Effector memory CD8-positive, alpha-beta T cell (primary cell): ENCODE measurements at regions not wholly inside any gene's neighbourhood (a gene's known extent, or its start where the extent isn't known, plus 50 kb on each side); places are given as distances from the start of the nearest gene placed in this dataset.

Experiments
- ATAC-seq: fragments of 150-1000 bp; cut with Tn5 transposase; replicated peaks from 2 replicates; pipeline ENCODE4 v1.10.0; 2021; ENCODE audit warnings: mild to moderate bottlenecking, moderate library complexity
- DNase-seq, 3 experiments: peaks; one replicate each; pipeline ENCODE4 v3.0.0; 2021
- H3K27ac Mint-ChIP-seq, 2 donors: one replicate each; pipeline ENCODE4 v1.8.0; 2022; ENCODE audit warnings: mild to moderate bottlenecking in 2 of 2, mixed read lengths in 2 of 2, moderate library complexity in 2 of 2
- H3K27me3 Mint-ChIP-seq, 2 donors: one replicate each; pipeline ENCODE4 v1.8.0; 2022; ENCODE audit warnings: mixed read lengths in 2 of 2
- H3K36me3 Mint-ChIP-seq: one replicate; pipeline ENCODE4 v1.8.0; 2022; ENCODE audit warnings: mild to moderate bottlenecking, moderate library complexity, mixed read lengths; ENCODE audit not compliant: insufficient read depth
- H3K4me1 Mint-ChIP-seq, 2 donors: one replicate each; pipeline ENCODE4 v1.8.0; 2022; ENCODE audit warnings: low read depth in 2 of 2, mixed read lengths in 2 of 2
- H3K4me3 Mint-ChIP-seq, 2 donors: one replicate each; pipeline ENCODE4 v1.8.0; 2022; ENCODE audit warnings: mild to moderate bottlenecking in 2 of 2, mixed read lengths in 2 of 2, moderate library complexity in 2 of 2
- H3K9me3 Mint-ChIP-seq, 2 donors: one replicate each; pipeline ENCODE4 v1.8.0; 2022; ENCODE audit warnings: mixed read lengths in 2 of 2

GRCh38 chr13:68696907-68697306, 1410.7 kb upstream of the ATXN8OS start:
- no peaks in the 10 kb centered on the region for H3K36me3 Mint-ChIP-seq
- H3K4me1 Mint-ChIP-seq: no peaks in the 10 kb centered on the region
- ATAC-seq: no peak
- H3K4me3 Mint-ChIP-seq: no peak overlapping the region
- H3K9me3 Mint-ChIP-seq: peaks cover 0 to 2% of the 10 kb centered on the region in 2 donors
- H3K27me3 Mint-ChIP-seq: no peaks in the 10 kb centered on the region
- DNase-seq: no peak
- no peak overlapping the region for H3K27ac Mint-ChIP-seq

GRCh38 chr13:68692049-68692448, 1415.6 kb upstream of the ATXN8OS start:
- no peak for ATAC-seq
- H3K36me3 Mint-ChIP-seq: no peaks in the 10 kb centered on the region
- no peaks in the 10 kb centered on the region for H3K27me3 Mint-ChIP-seq

GRCh38 chr13:68690567-68690966, 1417.1 kb upstream of the ATXN8OS start:
- H3K27me3 Mint-ChIP-seq: no peaks in the 10 kb centered on the region
- H3K4me3 Mint-ChIP-seq: no peak overlapping the region
- no peak overlapping the region for H3K27ac Mint-ChIP-seq
- ATAC-seq (no peak), DNase-seq (no peak)
- H3K36me3 Mint-ChIP-seq: no peaks in the 10 kb centered on the region
- peaks cover 0 to 2% of the 10 kb centered on the region in 2 donors for H3K9me3 Mint-ChIP-seq
- H3K4me1 Mint-ChIP-seq: no peaks in the 10 kb centered on the region

More at GRCh38 chr13:68692049-68692448, 1415.6 kb upstream of the ATXN8OS start:
- H3K4me1 Mint-ChIP-seq: no peaks in the 10 kb centered on the region
- peaks cover 0 to 2% of the 10 kb centered on the region in 2 donors for H3K9me3 Mint-ChIP-seq
- no peak overlapping the region for H3K27ac Mint-ChIP-seq
- DNase-seq: no peak
- no peak overlapping the region for H3K4me3 Mint-ChIP-seq

- peaks cover 5 to 16% of the 10 kb centered on the region in 2 donors for H3K9me3 Mint-ChIP-seq
- no peak overlapping the region for H3K4me3 Mint-ChIP-seq
- H3K36me3 Mint-ChIP-seq: no peaks in the 10 kb centered on the region
- H3K27me3 Mint-ChIP-seq: no peaks in the 10 kb centered on the region
- H3K27ac Mint-ChIP-seq: no peak overlapping the region
- DNase-seq (no peak), ATAC-seq (no peak)
- no peaks in the 10 kb centered on the region for H3K4me1 Mint-ChIP-seq
Measured at GRCh38 chr13:68676513-68677115, 1431.0 kb upstream of the ATXN8OS start.

- H3K4me1 Mint-ChIP-seq: no peaks in the 10 kb centered on the region
- no peak overlapping the region for H3K27ac Mint-ChIP-seq
- H3K4me3 Mint-ChIP-seq: no peak overlapping the region
- no peaks in the 10 kb centered on the region for H3K36me3 Mint-ChIP-seq
- peaks cover 5 to 16% of the 10 kb centered on the region in 2 donors for H3K9me3 Mint-ChIP-seq
- H3K27me3 Mint-ChIP-seq: no peaks in the 10 kb centered on the region
- no peak for ATAC-seq
- no peak for DNase-seq
Measured at GRCh38 chr13:68675209-68675608, 1432.4 kb upstream of the ATXN8OS start.

GRCh38 chr13:68667863-68668262, 1437.7 kb upstream of the PCDH9 start:
- no peaks in the 10 kb centered on the region for H3K4me1 Mint-ChIP-seq
- H3K36me3 Mint-ChIP-seq: no peaks in the 10 kb centered on the region
- H3K27me3 Mint-ChIP-seq: no peaks in the 10 kb centered on the region
- DNase-seq (no peak), ATAC-seq (no peak)
- peaks cover 0 to 4% of the 10 kb centered on the region in 2 donors for H3K9me3 Mint-ChIP-seq
- H3K4me3 Mint-ChIP-seq: no peak overlapping the region
- H3K27ac Mint-ChIP-seq: no peak overlapping the region

- no peaks in the 10 kb centered on the region for H3K27me3 Mint-ChIP-seq
- no peak overlapping the region for H3K4me3 Mint-ChIP-seq
- DNase-seq (no peak), ATAC-seq (no peak)
- H3K4me1 Mint-ChIP-seq: no peaks in the 10 kb centered on the region
- no peaks in the 10 kb centered on the region for H3K36me3 Mint-ChIP-seq
- no peak overlapping the region for H3K27ac Mint-ChIP-seq
- peaks cover 0 to 4% of the 10 kb centered on the region in 2 donors for H3K9me3 Mint-ChIP-seq
Measured at GRCh38 chr13:68666774-68667397, 1436.8 kb upstream of the PCDH9 start.

GRCh38 chr13:68645814-68646213, 1415.7 kb upstream of the PCDH9 start:
- no peak overlapping the region for H3K27ac Mint-ChIP-seq
- H3K4me1 Mint-ChIP-seq: no peaks in the 10 kb centered on the region

GRCh38 chr13:68644611-68645010, 1414.5 kb upstream of the PCDH9 start:
- Mint-ChIP-seq H3K4me3 (no peak overlapping the region), H3K27me3 (no peaks in the 10 kb centered on the region), H3K9me3 (peaks cover 12 to 15% of the 10 kb centered on the region in 2 donors), H3K4me1 (no peaks in the 10 kb centered on the region), H3K36me3 (no peaks in the 10 kb centered on the region), H3K27ac (no peak overlapping the region)
- no peak for DNase-seq
- no peak for ATAC-seq

More at GRCh38 chr13:68645814-68646213, 1415.7 kb upstream of the PCDH9 start:
- H3K4me3 Mint-ChIP-seq: no peak overlapping the region
- DNase-seq (no peak), ATAC-seq (no peak)
- peaks cover 15 to 17% of the 10 kb centered on the region in 2 donors for H3K9me3 Mint-ChIP-seq
- no peaks in the 10 kb centered on the region for H3K27me3 Mint-ChIP-seq
- no peaks in the 10 kb centered on the region for H3K36me3 Mint-ChIP-seq

- Mint-ChIP-seq H3K4me3 (no peak overlapping the region), H3K9me3 (peaks cover 3 to 9% of the 10 kb centered on the region in 2 donors), H3K4me1 (no peaks in the 10 kb centered on the region), H3K36me3 (no peaks in the 10 kb centered on the region), H3K27ac (no peak overlapping the region), H3K27me3 (no peaks in the 10 kb centered on the region)
- ATAC-seq: no peak
- DNase-seq: no peak
Measured at GRCh38 chr13:68636784-68637183, 1406.6 kb upstream of the PCDH9 start.

- no peak overlapping the region for H3K4me3 Mint-ChIP-seq
- no peak for ATAC-seq
- H3K4me1 Mint-ChIP-seq: no peaks in the 10 kb centered on the region
- no peaks in the 10 kb centered on the region for H3K27me3 Mint-ChIP-seq
- no peak overlapping the region for H3K27ac Mint-ChIP-seq
- no peaks in the 10 kb centered on the region for H3K36me3 Mint-ChIP-seq
- DNase-seq: no peak
- H3K9me3 Mint-ChIP-seq: peaks cover 5 to 16% of the 10 kb centered on the region in 2 donors
Measured at GRCh38 chr13:68628994-68629393, 1398.9 kb upstream of the PCDH9 start.

- H3K36me3 Mint-ChIP-seq: no peaks in the 10 kb centered on the region
- H3K27ac Mint-ChIP-seq: no peak overlapping the region
- DNase-seq (no peak), ATAC-seq (no peak)
- H3K27me3 Mint-ChIP-seq: no peaks in the 10 kb centered on the region
- H3K4me3 Mint-ChIP-seq: no peak overlapping the region
- H3K4me1 Mint-ChIP-seq: no peaks in the 10 kb centered on the region
- peaks cover 2 to 7% of the 10 kb centered on the region in 2 donors for H3K9me3 Mint-ChIP-seq
Measured at GRCh38 chr13:68627379-68627778, 1397.2 kb upstream of the PCDH9 start.

GRCh38 chr13:68616600-68617222, 1386.6 kb upstream of the PCDH9 start:
- DNase-seq (no peak), ATAC-seq (no peak)
- Mint-ChIP-seq H3K27ac (no peak overlapping the region), H3K36me3 (no peaks in the 10 kb centered on the region), H3K27me3 (no peaks in the 10 kb centered on the region), H3K4me1 (no peaks in the 10 kb centered on the region), H3K4me3 (no peak overlapping the region), H3K9me3 (peaks cover 7 to 28% of the 10 kb centered on the region in 2 donors)

- Mint-ChIP-seq H3K9me3 (peaks cover 0 to 6% of the 10 kb centered on the region in 2 donors), H3K27me3 (no peaks in the 10 kb centered on the region), H3K27ac (no peak overlapping the region), H3K4me1 (no peaks in the 10 kb centered on the region), H3K4me3 (no peak overlapping the region), H3K36me3 (no peaks in the 10 kb centered on the region)
- DNase-seq (no peak), ATAC-seq (no peak)
Measured at GRCh38 chr13:68609661-68610060, 1379.5 kb upstream of the PCDH9 start.
